GM23338 (cell line): ENCODE measurements at regions not wholly inside any gene's neighbourhood (a gene's known extent, or its start where the extent isn't known, plus 50 kb on each side); places are given as distances from the start of the nearest gene placed in this dataset.
A peak's percentile ranks its signal among the peaks of the same experiment; 100 is the strongest.

Experiments
- ATAC-seq: fragments of 200-7000 bp; cut with Tn5 transposase; 3 replicates; pipeline ENCODE4 v1.9.1; 2020
- DNase-seq: peaks from one replicate; pipeline ENCODE4 v3.0.0-alpha.2; 2015; ENCODE audit warnings: low spot score
- H2AFZ ChIP-seq: fragments of 200-600 bp; sonication (generic); 2 replicates; pipeline ENCODE4 v1.8.0; 2016; ENCODE audit warnings: antibody characterized with exemption, mild to moderate bottlenecking, moderate library complexity
- H3F3A ChIP-seq: fragments of 200-600 bp; sonication (generic); replicated peaks from 2 replicates; pipeline ENCODE4 v1.8.0; 2017; ENCODE audit warnings: antibody characterized with exemption, mixed run types, low read depth
- H3K27ac ChIP-seq: fragments of 200-600 bp; sonication (generic); 2 replicates; pipeline ENCODE4 v1.6.1; 2016; ENCODE audit warnings: low read depth
- H3K27me3 ChIP-seq: fragments of 200-600 bp; sonication (generic); 2 replicates; pipeline ENCODE4 v1.8.0; 2016; ENCODE audit warnings: mild to moderate bottlenecking, mixed run types, moderate library complexity; ENCODE audit not compliant: insufficient read depth
- H3K36me3 ChIP-seq: fragments of 200-600 bp; sonication (generic); 2 replicates; pipeline ENCODE4 v1.8.0; 2016; ENCODE audit warnings: mild to moderate bottlenecking; ENCODE audit not compliant: insufficient read depth
- H3K4me1 ChIP-seq: fragments of 200-600 bp; sonication (generic); 2 replicates; pipeline ENCODE4 v1.8.0; 2016; ENCODE audit warnings: mild to moderate bottlenecking, moderate library complexity; ENCODE audit not compliant: insufficient read depth
- H3K4me2 ChIP-seq: fragments of 200-600 bp; sonication (generic); 2 replicates; pipeline ENCODE4 v1.7.1; 2017; ENCODE audit warnings: mixed run types
- H3K4me3 ChIP-seq: fragments of 200-600 bp; sonication (generic); 2 replicates; pipeline ENCODE4 v1.6.1; 2016; ENCODE audit warnings: mixed run types
- H3K79me2 ChIP-seq: fragments of 200-600 bp; sonication (generic); replicated peaks from 2 replicates; pipeline ENCODE4 v1.8.0; 2017; ENCODE audit warnings: mild to moderate bottlenecking; ENCODE audit not compliant: insufficient read depth
- H3K9me2 ChIP-seq: fragments of 200-600 bp; sonication (generic); 2 replicates; pipeline ENCODE4 v1.8.0; 2017; ENCODE audit not compliant: insufficient read depth
- H4K20me1 ChIP-seq: fragments of 200-600 bp; sonication (generic); replicated peaks from 2 replicates; pipeline ENCODE4 v1.8.0; 2017; ENCODE audit warnings: mild to moderate bottlenecking; ENCODE audit not compliant: insufficient read depth
- H3K27ac Mint-ChIP-seq: 2 replicates; pipeline ENCODE4 v1.8.0; 2020; ENCODE audit warnings: inconsistent platforms, mild to moderate bottlenecking, moderate library complexity, mixed read lengths
- H3K27me3 Mint-ChIP-seq: 3 replicates; pipeline ENCODE4 v1.8.0; 2022; ENCODE audit warnings: low read depth, mild to moderate bottlenecking, moderate library complexity, mixed read lengths, inconsistent platforms; ENCODE audit not compliant: insufficient read depth, poor library complexity
- H3K36me3 Mint-ChIP-seq: 3 replicates; pipeline ENCODE4 v1.8.0; 2021; ENCODE audit warnings: low read depth, mild to moderate bottlenecking, inconsistent platforms, moderate library complexity, mixed read lengths
- H3K4me1 Mint-ChIP-seq: 3 replicates; pipeline ENCODE4 v1.8.0; 2020; ENCODE audit warnings: mild to moderate bottlenecking, inconsistent platforms, mixed read lengths
- H3K4me3 Mint-ChIP-seq: 3 replicates; pipeline ENCODE4 v1.8.0; 2021; ENCODE audit warnings: moderate library complexity, mild to moderate bottlenecking, inconsistent platforms, mixed read lengths
- H3K9me3 Mint-ChIP-seq: 3 replicates; pipeline ENCODE4 v1.8.0; 2020; ENCODE audit warnings: moderate library complexity, mild to moderate bottlenecking, inconsistent platforms, mixed read lengths
- CREB1 ChIP-seq: fragments of 250-450 bp; sonication (Bioruptor Pico); IDR thresholded peaks from 2 replicates; pipeline ENCODE4 v1.5.0; 2020; ENCODE audit warnings: low read depth, mild to moderate bottlenecking, moderate library complexity
- CTCF ChIP-seq, 2 experiments: fragments of 200-600 bp in 1 of 2; sonication (generic) in 1 of 2; conservative IDR thresholded peaks; 2 replicates each; pipeline versions ENCODE4 v1.5.1 to v1.6.1; 2016 to 2017; ENCODE audit warnings: antibody characterized with exemption in 2 of 2, low read depth in 2 of 2, mild to moderate bottlenecking in 2 of 2, moderate library complexity in 1 of 2
- ETS1 ChIP-seq: IDR thresholded peaks from 2 replicates; pipeline ENCODE4 v1.6.1; 2016; ENCODE audit warnings: antibody characterized with exemption
- EZH2 ChIP-seq: fragments of 200-600 bp; sonication (generic); IDR thresholded peaks from one replicate; pipeline ENCODE4 v1.8.0; 2017; ENCODE audit warnings: antibody characterized with exemption, mild to moderate bottlenecking, low read depth; ENCODE audit not compliant: unreplicated experiment
- JUNB ChIP-seq: IDR thresholded peaks from one replicate; pipeline ENCODE4 v1.6.1; 2016; ENCODE audit warnings: antibody characterized with exemption; ENCODE audit not compliant: unreplicated experiment
- POLR2AphosphoS5 ChIP-seq: IDR thresholded peaks from 2 replicates; pipeline ENCODE4 v1.6.1; 2016; ENCODE audit warnings: antibody characterized with exemption, low read depth
- REST ChIP-seq: IDR thresholded peaks from one replicate; pipeline ENCODE4 v1.6.1; 2018; ENCODE audit warnings: antibody characterized with exemption; ENCODE audit not compliant: unreplicated experiment
- STAT1 ChIP-seq: IDR thresholded peaks from one replicate; pipeline ENCODE4 v1.6.1; 2016; ENCODE audit warnings: antibody characterized with exemption; ENCODE audit not compliant: unreplicated experiment
- ZNF114 ChIP-seq: fragments of 250-450 bp; sonication (Bioruptor Pico); IDR thresholded peaks from 2 replicates; pipeline ENCODE4 v1.5.0; 2020; ENCODE audit warnings: mild to moderate bottlenecking, moderate library complexity
- ZNF331 ChIP-seq: fragments of 250-450 bp; sonication (Bioruptor Pico); IDR thresholded peaks from 2 replicates; pipeline ENCODE4 v1.5.0; 2020; ENCODE audit warnings: low read depth, mild to moderate bottlenecking, moderate library complexity
- ZNF462 ChIP-seq: fragments of 250-450 bp; sonication (Bioruptor Pico); IDR thresholded peaks from 2 replicates; pipeline ENCODE4 v1.5.0; 2020; ENCODE audit warnings: mild to moderate bottlenecking, moderate library complexity

- no peaks in the 10 kb centered on the region for H3F3A ChIP-seq
- no peak overlapping the region for H3K27ac ChIP-seq
- H3K27me3 ChIP-seq = no peaks in the 10 kb centered on the region
- Mint-ChIP-seq H3K9me3 (no peaks in the 10 kb centered on the region; the same call in 2 of the 3 replicates), H3K27ac (no peak overlapping the region), H3K36me3 (peaks cover 4% of the 10 kb centered on the region; the same call in 2 of the 3 replicates), H3K4me1 (peaks cover 49% of the 10 kb centered on the region), H3K27me3 (peaks cover 8% of the 10 kb centered on the region), H3K4me3 (no peak overlapping the region)
- no peaks in the 10 kb centered on the region for H3K9me2 ChIP-seq
- H3K4me3 ChIP-seq = no peak overlapping the region
- H3K4me1 ChIP-seq = peaks cover 42% of the 10 kb centered on the region
- DNase-seq = no peak
- ATAC-seq = no peak
- no peak overlapping the region for H2AFZ ChIP-seq
- H3K36me3 ChIP-seq = no peaks in the 10 kb centered on the region
- H3K79me2 ChIP-seq = no peaks in the 10 kb centered on the region
- 0 out of 2 replicates have a peak overlapping the region, but pooled peaks have one; percentile 48 for H3K4me2 ChIP-seq
- no peaks in the 10 kb centered on the region for H4K20me1 ChIP-seq
- TF ChIP-seq POLR2AphosphoS5 (no peak), REST (no peak), CREB1 (no peak), ZNF331 (CRISPR knock-in tag) (no peak), CTCF (conservative IDR thresholded peaks at IDR 0.05; ENCODE audit: low read depth in 2 of 2) (no peak), JUNB (no peak), ZNF114 (no peak), STAT1 (no peak), ZNF462 (no peak), ETS1 (no peak), EZH2 (no peak)
Observed at GRCh38 chrX:39850209-39850608, 247.5 kb downstream of the BCOR start.
